ENCODE measurements at regions not wholly inside any gene's neighbourhood (a gene's known extent, or its start where the extent isn't known, plus 50 kb on each side); places are given as distances from the start of the nearest gene placed in this dataset.

GRCh38 chr3:72006631-72007556, 221.9 kb upstream of the PROK2 start:
- Histone ChIP-seq H3K4me3 (no peak overlapping the region), H3K27ac (no peak overlapping the region), H3K4me1 (no peaks in the 10 kb centered on the region), H3K9me3 (no peaks in the 10 kb centered on the region), H3K4me2 (no peak overlapping the region)
- no peak for TF ChIP-seq HES2 (IDR thresholded peaks at IDR 0.05)
- TF ChIP-seq POLR2AphosphoS2 (conservative IDR thresholded peaks at IDR 0.05; ENCODE audit: low read length), result no peak
- no peak for TF ChIP-seq RARB (CRISPR knock-in tag; IDR thresholded peaks at IDR 0.05)
- no peak for TF ChIP-seq HOXB13 (CRISPR knock-in tag; IDR thresholded peaks at IDR 0.05; ENCODE audit: low read depth)
- no peak for DNase-seq (ENCODE audit: low read depth in 1 of 2, low spot score in 1 of 2)
- WGBS (ENCODE audit: missing lambda C conversion rate), result 48% methylated on average over 12 of the region's 12 CpGs
- ATAC-seq, result no peak
- CTCF ChIA-PET, result no interaction called here
- FAIRE-seq, result no peak
- POLR2A ChIA-PET, result no interaction called here

GRCh38 chr3:72004749-72005292, 219.9 kb upstream of the PROK2 start:
- ChIA-PET POLR2A (no interaction called here), CTCF (interaction anchor here (1.0 kb wide), 1 partner anchor 70 kb away, joined by 3 read pairs; no protein-coding TSS in a partner anchor)
- H3K4me1 ChIP-seq, result no peaks in the 10 kb centered on the region
- FAIRE-seq (no peak), ATAC-seq (no peak), DNase-seq (ENCODE audit: low read depth in 1 of 2, low spot score in 1 of 2) (no peak)
- no peaks in the 10 kb centered on the region for H3K9me3 ChIP-seq
- no peak overlapping the region for H3K4me3 ChIP-seq
- H3K4me2 ChIP-seq, result no peak overlapping the region
- TF ChIP-seq HEYL (CRISPR knock-in tag; IDR thresholded peaks at IDR 0.05) (no peak), CEBPB (IDR thresholded peaks at IDR 0.05) (no peak)
- WGBS (ENCODE audit: missing lambda C conversion rate), result 55% methylated on average over 5 of the region's 5 CpGs
- H3K27ac ChIP-seq, result no peak overlapping the region

- ATAC-seq, result no peak
- H3K9me3 ChIP-seq, result no peaks in the 10 kb centered on the region
- H3K4me1 ChIP-seq, result no peaks in the 10 kb centered on the region
- POLR2A ChIA-PET, result interaction anchor here (0.6 kb wide), 1 partner anchor 12 kb away, joined by 5 read pairs; no protein-coding TSS in a partner anchor
- H3K27ac ChIP-seq, result no peak overlapping the region
- FAIRE-seq, result no peak
- CTCF ChIA-PET, result no interaction called here
- TF ChIP-seq NPAS2 (CRISPR knock-in tag; IDR thresholded peaks at IDR 0.05; ENCODE audit: borderline replicate concordance) (no peak), RARB (CRISPR knock-in tag; IDR thresholded peaks at IDR 0.05) (no peak), HOXB5 (CRISPR knock-in tag; IDR thresholded peaks at IDR 0.05) (no peak), SMC3 (IDR thresholded peaks at IDR 0.05) (no peak), KDM5A (IDR thresholded peaks at IDR 0.05) (no peak), JUN (IDR thresholded peaks at IDR 0.05) (no peak), HMGXB4 (CRISPR knock-in tag; IDR thresholded peaks at IDR 0.05; ENCODE audit: borderline replicate concordance) (no peak), EHMT2 (IDR thresholded peaks at IDR 0.05; ENCODE audit: low read depth) (no peak), HOXB13 (CRISPR knock-in tag; IDR thresholded peaks at IDR 0.05; ENCODE audit: low read depth) (no peak), POLR2AphosphoS2 (conservative IDR thresholded peaks at IDR 0.05; ENCODE audit: low read length) (no peak), MAZ (IDR thresholded peaks at IDR 0.05; ENCODE audit: borderline replicate concordance, low read depth, low read length) (no peak), HOXA7 (CRISPR knock-in tag; IDR thresholded peaks at IDR 0.05) (no peak), FOSL2 (IDR thresholded peaks at IDR 0.05) (no peak), FOSL2 (CRISPR knock-in tag; IDR thresholded peaks at IDR 0.05) (no peak), CHD4 (IDR thresholded peaks at IDR 0.05; ENCODE audit: borderline replicate concordance) (no peak)
- 2% methylated on average over 2 of the region's 2 CpGs for WGBS (ENCODE audit: missing lambda C conversion rate)
- no peak overlapping the region for H3K4me3 ChIP-seq
- no peak overlapping the region for H3K4me2 ChIP-seq
- no peak for DNase-seq (ENCODE audit: low read depth in 1 of 2, low spot score in 1 of 2)
These were observed 219.0 kb upstream of the PROK2 start for GRCh38 chr3:72003936-72004335.
